ENCODE measurements at regions not wholly inside any gene's neighbourhood (a gene's known extent, or its start where the extent isn't known, plus 50 kb on each side); places are given as distances from the start of the nearest gene placed in this dataset.

GRCh38 chr1:239920214-239920613, 171.5 kb upstream of the FMN2 start:
- Histone ChIP-seq H3K4me3 (no peak overlapping the region), H3K36me3 (no peaks in the 10 kb centered on the region), H3K9me3 (no peaks in the 10 kb centered on the region), H3K27me3 (no peaks in the 10 kb centered on the region), H3K27ac (no peak overlapping the region), H3K4me1 (no peaks in the 10 kb centered on the region)
- ATAC-seq (no peak), DNase-seq (no peak)
- intact Hi-C loops (cut with DNase I) = no loop called here
- TF ChIP-seq, protein P1, sequence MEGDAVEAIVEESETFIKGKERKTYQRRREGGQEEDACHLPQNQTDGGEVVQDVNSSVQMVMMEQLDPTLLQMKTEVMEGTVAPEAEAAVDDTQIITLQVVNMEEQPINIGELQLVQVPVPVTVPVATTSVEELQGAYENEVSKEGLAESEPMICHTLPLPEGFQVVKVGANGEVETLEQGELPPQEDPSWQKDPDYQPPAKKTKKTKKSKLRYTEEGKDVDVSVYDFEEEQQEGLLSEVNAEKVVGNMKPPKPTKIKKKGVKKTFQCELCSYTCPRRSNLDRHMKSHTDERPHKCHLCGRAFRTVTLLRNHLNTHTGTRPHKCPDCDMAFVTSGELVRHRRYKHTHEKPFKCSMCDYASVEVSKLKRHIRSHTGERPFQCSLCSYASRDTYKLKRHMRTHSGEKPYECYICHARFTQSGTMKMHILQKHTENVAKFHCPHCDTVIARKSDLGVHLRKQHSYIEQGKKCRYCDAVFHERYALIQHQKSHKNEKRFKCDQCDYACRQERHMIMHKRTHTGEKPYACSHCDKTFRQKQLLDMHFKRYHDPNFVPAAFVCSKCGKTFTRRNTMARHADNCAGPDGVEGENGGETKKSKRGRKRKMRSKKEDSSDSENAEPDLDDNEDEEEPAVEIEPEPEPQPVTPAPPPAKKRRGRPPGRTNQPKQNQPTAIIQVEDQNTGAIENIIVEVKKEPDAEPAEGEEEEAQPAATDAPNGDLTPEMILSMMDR (IDR thresholded peaks at IDR 0.05) = no peak

DNA sequence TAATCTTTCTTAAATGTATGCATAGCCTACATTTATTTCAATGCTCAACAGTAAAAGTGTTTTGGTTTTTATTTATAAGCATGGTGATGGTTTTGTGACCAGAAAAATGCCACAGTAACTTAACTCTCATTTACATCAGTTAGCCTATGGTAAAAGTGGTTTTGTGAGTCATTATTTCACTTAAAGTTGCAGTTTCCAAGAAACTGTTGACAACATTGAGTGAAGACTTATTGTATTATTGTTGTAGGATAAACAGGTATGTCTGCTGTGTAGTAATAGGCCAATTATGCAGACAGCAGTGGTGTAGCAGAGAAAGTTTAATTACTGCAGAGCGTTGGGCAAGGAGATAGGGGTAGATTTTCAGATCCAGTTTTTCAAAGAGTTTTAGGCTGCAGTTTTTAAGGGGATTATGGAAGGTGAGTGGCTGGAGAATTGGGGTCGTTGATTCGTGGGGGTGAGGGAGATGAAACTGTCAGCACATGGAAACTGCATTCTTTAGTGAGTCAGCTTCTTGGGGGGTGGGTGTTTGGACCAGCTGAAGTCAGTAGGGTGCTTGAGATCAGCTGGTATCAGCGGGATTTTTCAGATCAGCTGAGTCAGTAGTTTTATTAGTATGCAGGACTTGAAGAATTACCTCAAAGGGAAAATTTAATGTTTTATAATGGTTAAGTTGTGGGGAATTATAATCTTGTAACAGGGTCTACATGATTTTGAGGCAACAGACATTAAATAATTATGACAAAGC, 168.7 kb upstream of the FMN2 start:
- intact Hi-C loops (cut with DNase I) = no loop called here

GRCh38 chr1:239924741-239925350, 166.8 kb upstream of the FMN2 start:
- Histone ChIP-seq H3K27me3 (no peaks in the 10 kb centered on the region), H3K9me3 (no peaks in the 10 kb centered on the region), H3K4me3 (no peak overlapping the region), H3K4me1 (no peaks in the 10 kb centered on the region), H3K27ac (no peak overlapping the region), H3K36me3 (no peaks in the 10 kb centered on the region)
- intact Hi-C loops (cut with DNase I) = no loop called here
- ATAC-seq (no peak), DNase-seq (no peak)
- TF ChIP-seq, protein P1 (IDR thresholded peaks at IDR 0.05) = no peak

More for the DNA sequence above, 168.7 kb upstream of the FMN2 start:
- no peaks in the 10 kb centered on the region for H3K27me3 ChIP-seq
- H3K9me3 ChIP-seq = no peaks in the 10 kb centered on the region
- TF ChIP-seq, protein P1 (IDR thresholded peaks at IDR 0.05) = no peak
- no peak overlapping the region for H3K27ac ChIP-seq
- ATAC-seq (no peak), DNase-seq (no peak)
- H3K4me1 ChIP-seq = no peaks in the 10 kb centered on the region
- no peak overlapping the region for H3K4me3 ChIP-seq
- H3K36me3 ChIP-seq = no peaks in the 10 kb centered on the region

DNA sequence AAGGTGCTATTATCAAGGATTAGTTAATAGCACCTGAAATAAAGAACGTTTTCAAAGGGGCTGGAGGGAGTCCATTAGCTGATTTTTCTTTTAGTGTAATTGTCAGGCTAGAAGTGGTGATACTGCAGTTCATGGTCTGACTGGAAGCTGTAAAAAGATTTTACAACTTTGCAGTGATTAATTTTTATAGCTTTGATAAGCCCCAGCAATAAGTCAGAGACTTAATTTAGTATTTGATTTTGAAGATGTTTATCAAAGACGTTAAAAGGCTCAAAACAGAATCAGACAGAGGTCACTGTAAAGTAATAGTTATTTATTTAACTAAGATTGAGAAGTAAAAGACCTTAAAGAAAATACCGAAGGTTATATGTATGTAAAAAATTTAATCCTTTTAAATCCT, 165.5 kb upstream of the FMN2 start:
- Histone ChIP-seq H3K27me3 (no peaks in the 10 kb centered on the region), H3K9me3 (no peaks in the 10 kb centered on the region), H3K4me1 (no peaks in the 10 kb centered on the region), H3K4me3 (no peak overlapping the region), H3K36me3 (no peaks in the 10 kb centered on the region), H3K27ac (no peak overlapping the region)
- DNase-seq = no peak
- TF ChIP-seq, protein P1 (IDR thresholded peaks at IDR 0.05) = no peak
- no peak for ATAC-seq
- intact Hi-C loops (cut with DNase I) = no loop called here

DNA sequence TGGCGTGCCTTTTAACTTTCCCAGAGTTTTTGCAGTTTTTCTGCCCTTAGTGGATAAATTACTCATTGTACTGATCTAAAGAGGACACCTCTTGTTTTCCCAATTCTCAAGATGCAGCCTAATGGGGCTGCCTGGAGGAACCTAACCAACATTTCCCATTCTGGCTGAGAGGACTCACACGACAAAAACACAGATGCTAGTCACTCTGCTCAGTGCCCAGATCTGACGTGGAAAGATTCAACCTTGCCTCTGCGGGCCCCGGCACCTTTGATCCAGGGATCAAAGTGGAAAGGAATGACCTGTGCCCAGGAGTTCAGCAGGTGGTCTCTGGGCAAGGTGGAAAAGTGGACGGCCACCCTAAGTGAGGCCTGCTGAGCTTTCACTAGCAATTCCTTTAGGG, 162.4 kb upstream of the FMN2 start:
- TF ChIP-seq, protein P1 (IDR thresholded peaks at IDR 0.05) = no peak
- H3K4me1 ChIP-seq = no peaks in the 10 kb centered on the region
- H3K27ac ChIP-seq = no peak overlapping the region
- no peaks in the 10 kb centered on the region for H3K27me3 ChIP-seq
- DNase-seq = no peak
- intact Hi-C loops (cut with DNase I) = no loop called here
- no peaks in the 10 kb centered on the region for H3K36me3 ChIP-seq
- no peak for ATAC-seq
- H3K9me3 ChIP-seq = no peaks in the 10 kb centered on the region
- no peak overlapping the region for H3K4me3 ChIP-seq

Measured in upper lobe of right lung (tissue), 1 donor.